HFF-Myc (cell line): ENCODE measurements at regions not wholly inside any gene's neighbourhood (a gene's known extent, or its start where the extent isn't known, plus 50 kb on each side); places are given as distances from the start of the nearest gene placed in this dataset.
A peak's percentile ranks its signal among the peaks of the same experiment; 100 is the strongest.

Experiments used
- DNase-seq: peaks from one replicate; pipeline ENCODE4 v3.0.0-alpha.2; 2011; ENCODE audit warnings: low read depth; ENCODE audit errors: extremely low read depth
- H3K4me3 ChIP-seq: replicated peaks from 2 replicates; pipeline ENCODE4 v1.5.1; 2011; ENCODE audit warnings: low read depth, mild to moderate bottlenecking, control low read depth, low read length
- CTCF ChIP-seq: IDR thresholded peaks from 2 replicates; pipeline ENCODE4 v1.5.1; 2012; ENCODE audit warnings: mild to moderate bottlenecking, low read depth, low read length, control low read depth; ENCODE audit errors: missing control alignments

GRCh38 chr10:110408203-110408871, 89.4 kb upstream of the DUSP5 start:
- no peak overlapping the region for H3K4me3 ChIP-seq
- DNase-seq = no peak
- TF ChIP-seq CTCF = no peak

GRCh38 chr10:110408943-110409342, 88.8 kb upstream of the DUSP5 start:
- DNase-seq = no peak
- no peak for TF ChIP-seq CTCF
- no peak overlapping the region for H3K4me3 ChIP-seq

- no peak for TF ChIP-seq CTCF
- H3K4me3 ChIP-seq = no peak overlapping the region
- no peak for DNase-seq
Observed at GRCh38 chr10:110409488-110409887, 88.2 kb upstream of the DUSP5 start.

GRCh38 chr10:110409926-110410325, 87.8 kb upstream of the DUSP5 start:
- TF ChIP-seq CTCF = no peak
- H3K4me3 ChIP-seq = no peak overlapping the region
- no peak for DNase-seq

- H3K4me3 ChIP-seq = no peak overlapping the region
- DNase-seq = peak; percentile 82
- no peak for TF ChIP-seq CTCF
Observed at GRCh38 chr10:110410329-110411046, 87.2 kb upstream of the DUSP5 start.

GRCh38 chr10:110411047-110411410, 86.7 kb upstream of the DUSP5 start:
- TF ChIP-seq CTCF = no peak
- H3K4me3 ChIP-seq = no peak overlapping the region
- DNase-seq = no peak
